ENCODE measurements at regions not wholly inside any gene's neighbourhood (a gene's known extent, or its start where the extent isn't known, plus 50 kb on each side); places are given as distances from the start of the nearest gene placed in this dataset.

DNA sequence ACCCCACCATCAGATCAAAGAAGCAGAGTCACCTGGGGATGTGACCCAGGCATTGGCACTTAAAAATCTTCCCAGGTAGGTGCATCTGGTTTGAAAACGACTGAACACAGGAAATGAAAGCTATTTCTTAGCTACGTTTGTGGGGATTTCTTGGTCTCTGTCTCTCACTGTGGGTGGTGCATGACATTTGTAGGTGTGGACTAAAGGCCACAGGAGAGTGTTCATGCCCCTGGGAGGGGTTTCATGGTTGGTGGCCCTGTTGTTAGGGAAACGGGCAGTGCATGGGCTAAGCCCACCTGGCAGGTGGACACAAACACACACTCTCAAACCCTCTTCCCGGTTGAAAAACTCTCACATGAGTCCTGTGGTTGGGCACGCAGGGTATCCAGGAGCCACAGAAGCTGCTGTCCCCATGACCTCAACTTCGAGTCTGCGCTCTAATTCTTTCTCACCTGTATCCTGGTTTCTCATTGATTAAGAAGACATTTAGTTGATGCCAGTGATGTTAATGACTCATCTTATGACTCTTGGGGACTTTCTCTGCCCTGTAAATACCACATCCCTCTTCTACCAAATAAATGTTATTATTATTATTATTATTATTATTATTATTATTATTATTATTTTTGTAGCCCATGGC, 119.4 kb downstream of the MRPS6 start:
- Histone ChIP-seq H3K27me3 (replicated peaks) (no peaks in the 10 kb centered on the region), H3K4me3 (ENCODE audit: low read depth, low read length) (no peak overlapping the region), H3K36me3 (replicated peaks) (no peaks in the 10 kb centered on the region), H3K27ac (no peak overlapping the region)
- no peak for TF ChIP-seq CTCF (IDR thresholded peaks at IDR 0.05; ENCODE audit: low read depth, low read length, missing control alignments)
- DNase-seq, result no peak
- in situ Hi-C loops (cut with HindIII; ENCODE audit: low pct_ligation_motif_present, low sequenced_read_pairs), result no loop called here

GRCh38 chr21:34195335-34195734, 122.0 kb downstream of the MRPS6 start:
- in situ Hi-C loops (cut with HindIII; ENCODE audit: low pct_ligation_motif_present, low sequenced_read_pairs), result no loop called here
- no peak for DNase-seq
- no peak for TF ChIP-seq CTCF (IDR thresholded peaks at IDR 0.05; ENCODE audit: low read depth, low read length, missing control alignments)
- no peaks in the 10 kb centered on the region for H3K27me3 ChIP-seq (replicated peaks)
- no peak overlapping the region for H3K4me3 ChIP-seq (ENCODE audit: low read depth, low read length)
- H3K27ac ChIP-seq, result no peak overlapping the region
- H3K36me3 ChIP-seq (replicated peaks), result no peaks in the 10 kb centered on the region

- in situ Hi-C loops (cut with HindIII; ENCODE audit: low pct_ligation_motif_present, low sequenced_read_pairs), result no loop called here
- no peak for DNase-seq
- Histone ChIP-seq H3K27ac (no peak overlapping the region), H3K4me3 (ENCODE audit: low read depth, low read length) (no peak overlapping the region), H3K36me3 (replicated peaks) (no peaks in the 10 kb centered on the region), H3K27me3 (replicated peaks) (no peaks in the 10 kb centered on the region)
- TF ChIP-seq CTCF (IDR thresholded peaks at IDR 0.05; ENCODE audit: low read depth, low read length, missing control alignments), result no peak
Observed at GRCh38 chr21:34196996-34197395, 123.6 kb downstream of the MRPS6 start.

DNA sequence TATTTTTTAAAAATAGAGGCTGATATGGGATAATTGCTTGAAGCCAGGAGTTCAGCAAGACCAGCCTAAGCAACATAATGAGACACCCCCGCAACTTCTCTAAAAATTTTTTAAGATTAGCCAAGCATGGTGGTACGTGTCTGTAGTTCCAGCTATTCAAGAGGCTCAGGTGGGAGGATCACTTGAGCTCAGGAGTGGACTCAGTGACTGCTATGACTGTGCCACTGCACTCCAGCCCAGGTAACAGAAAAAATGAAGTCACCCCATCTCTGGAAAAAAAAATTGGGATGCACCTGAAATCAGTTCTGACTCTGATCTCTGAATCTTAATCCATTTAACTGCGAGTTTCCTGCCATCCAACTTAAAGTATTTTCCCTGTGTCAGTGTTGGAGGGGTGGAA, 124.2 kb downstream of the MRPS6 start:
- H3K4me3 ChIP-seq (ENCODE audit: low read depth, low read length), result no peak overlapping the region
- no peaks in the 10 kb centered on the region for H3K27me3 ChIP-seq (replicated peaks)
- H3K27ac ChIP-seq, result no peak overlapping the region
- no peaks in the 10 kb centered on the region for H3K36me3 ChIP-seq (replicated peaks)
- in situ Hi-C loops (cut with HindIII; ENCODE audit: low pct_ligation_motif_present, low sequenced_read_pairs), result no loop called here
- DNase-seq, result no peak
- TF ChIP-seq CTCF (IDR thresholded peaks at IDR 0.05; ENCODE audit: low read depth, low read length, missing control alignments), result no peak

DNA sequence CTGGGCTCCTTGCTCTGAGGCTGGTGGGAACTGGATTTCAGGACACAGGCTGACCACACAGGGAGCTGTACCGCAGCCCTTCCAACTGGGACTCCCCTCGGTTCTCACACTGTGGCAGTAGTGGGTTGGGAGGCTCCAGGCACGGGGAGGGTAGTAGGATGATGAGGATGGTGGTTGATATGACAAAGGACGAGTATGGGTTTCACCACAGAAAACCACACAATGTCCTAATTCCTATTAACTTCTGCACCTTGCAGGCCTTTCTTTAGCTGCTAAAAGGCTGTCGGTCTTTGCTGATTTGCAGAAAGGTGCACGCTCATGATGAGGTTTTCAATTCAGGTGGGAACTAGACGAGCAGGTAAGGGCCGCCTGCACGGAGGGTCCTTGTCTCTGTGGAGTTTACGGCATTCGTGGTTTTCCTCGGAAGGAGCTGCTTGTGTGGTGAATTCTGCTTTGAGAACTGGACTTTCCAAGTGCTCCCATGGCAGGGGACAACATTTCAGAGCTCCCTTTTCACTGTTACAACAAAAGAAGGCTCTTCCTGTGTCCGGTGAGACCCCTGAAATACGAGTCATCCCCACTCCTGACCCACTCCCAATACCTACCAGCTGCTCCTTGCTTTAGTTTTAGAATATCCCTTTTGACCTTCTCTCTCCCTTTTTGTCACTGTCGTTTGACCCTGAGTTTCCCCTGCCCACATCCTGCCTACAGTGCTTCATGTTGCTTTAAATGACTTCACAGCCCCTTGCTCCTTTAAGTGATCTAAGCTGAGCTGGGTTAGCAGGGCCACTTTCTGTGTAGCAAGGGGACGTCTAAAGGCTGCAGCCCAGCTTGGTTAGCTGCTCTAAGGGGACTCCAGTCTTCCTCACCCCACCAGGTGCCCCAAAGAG, 125.1 kb downstream of the MRPS6 start:
- in situ Hi-C loops (cut with HindIII; ENCODE audit: low pct_ligation_motif_present, low sequenced_read_pairs), result no loop called here
- no peak for TF ChIP-seq CTCF (IDR thresholded peaks at IDR 0.05; ENCODE audit: low read depth, low read length, missing control alignments)
- Histone ChIP-seq H3K4me3 (ENCODE audit: low read depth, low read length) (no peak overlapping the region), H3K27me3 (replicated peaks) (no peaks in the 10 kb centered on the region), H3K27ac (no peak overlapping the region), H3K36me3 (replicated peaks) (no peaks in the 10 kb centered on the region)
- no peak for DNase-seq

Data from brain microvascular endothelial cell (primary cell).